Fibroblast of lung (primary cell): ENCODE measurements at regions not wholly inside any gene's neighbourhood (a gene's known extent, or its start where the extent isn't known, plus 50 kb on each side); places are given as distances from the start of the nearest gene placed in this dataset.

Experiments
- CTCF ChIP-seq, 2 donors: IDR thresholded peaks in 1 of 2; conservative IDR thresholded peaks in 1 of 2; 1 replicate in 1 of 2; 2 replicates in 1 of 2; pipeline ENCODE4 v1.5.1; 2011 to 2012; ENCODE audit warnings: low read length in 2 of 2, control low read depth in 1 of 2, inconsistent platforms in 1 of 2, low read depth in 1 of 2, mild to moderate bottlenecking in 1 of 2
- EZH2 ChIP-seq: IDR thresholded peaks from 2 replicates; pipeline ENCODE4 v1.5.1; 2012; ENCODE audit warnings: low read length, control low read depth, mild to moderate bottlenecking; ENCODE audit errors: missing control alignments

DNA sequence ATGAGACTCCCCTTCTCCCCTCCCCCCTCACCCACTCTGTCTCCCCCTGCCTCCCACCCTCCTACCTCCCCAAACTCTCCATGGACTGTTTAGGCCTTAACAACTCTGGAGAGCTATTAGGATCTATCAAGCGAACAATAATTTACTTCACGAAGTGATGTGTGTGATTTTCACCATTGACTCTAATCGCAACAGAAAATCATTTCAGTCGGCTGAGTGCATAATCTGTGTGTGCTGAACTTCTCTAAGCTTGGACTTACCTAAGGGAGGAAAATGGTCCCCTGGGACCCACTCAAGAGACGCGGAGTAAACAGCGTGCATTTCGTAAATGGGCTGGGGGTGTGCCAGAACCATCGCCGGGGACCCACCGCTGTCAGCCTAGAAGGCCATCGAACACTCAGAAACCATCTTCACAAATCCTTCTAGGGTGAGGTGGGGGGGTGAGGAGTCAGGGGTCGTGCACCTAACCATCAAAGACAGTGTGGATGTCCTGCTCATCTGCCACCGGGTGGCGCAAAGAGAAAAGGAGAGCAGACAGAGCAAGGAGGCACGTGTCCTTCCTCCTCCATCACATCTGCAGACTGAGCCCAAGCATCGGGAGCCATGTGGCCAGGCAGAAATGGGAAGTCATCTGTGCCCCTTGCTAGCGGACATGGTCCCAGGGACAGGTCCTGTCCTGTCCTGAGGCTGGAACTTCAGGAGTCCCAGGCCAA, 62.1 kb upstream of the NUP50 start:
- TF ChIP-seq CTCF (conservative IDR thresholded peaks at IDR 0.05 in 1 of 2, IDR thresholded peaks at IDR 0.05 in 1 of 2; ENCODE audit: low read depth in 1 of 2, low read length in 2 of 2), result peak; percentile 69 to 74
- no peak for TF ChIP-seq EZH2
